ENCODE measurements at regions not wholly inside any gene's neighbourhood (a gene's known extent, or its start where the extent isn't known, plus 50 kb on each side); places are given as distances from the start of the nearest gene placed in this dataset.

DNA sequence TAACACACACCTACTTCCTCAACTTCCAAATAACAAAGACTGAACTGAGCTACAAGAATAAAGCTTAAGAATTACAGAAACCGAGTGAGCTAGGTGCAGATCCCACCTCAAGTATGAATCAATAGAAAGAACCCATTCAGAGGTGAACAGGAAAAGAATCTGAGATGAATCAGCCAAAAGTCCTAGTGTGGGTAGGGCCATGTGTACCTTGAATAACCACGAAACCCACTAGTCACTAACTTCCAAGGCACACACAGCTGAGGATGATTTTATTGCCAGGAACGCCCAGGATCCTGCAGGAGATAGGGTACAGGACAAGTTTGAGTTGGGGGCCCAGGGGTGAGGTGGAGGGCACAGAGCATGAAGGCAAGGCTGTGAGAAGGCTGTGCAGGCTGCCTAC lies 99.7 kb upstream of the REG3A start:
- TF ChIP-seq EP300 (IDR thresholded peaks at IDR 0.05) (no peak), POLR2A (IDR thresholded peaks at IDR 0.05; ENCODE audit: low read depth) (no peak), POLR2AphosphoS5 (IDR thresholded peaks at IDR 0.05) (no peak)
- TF ChIP-seq, protein P1, sequence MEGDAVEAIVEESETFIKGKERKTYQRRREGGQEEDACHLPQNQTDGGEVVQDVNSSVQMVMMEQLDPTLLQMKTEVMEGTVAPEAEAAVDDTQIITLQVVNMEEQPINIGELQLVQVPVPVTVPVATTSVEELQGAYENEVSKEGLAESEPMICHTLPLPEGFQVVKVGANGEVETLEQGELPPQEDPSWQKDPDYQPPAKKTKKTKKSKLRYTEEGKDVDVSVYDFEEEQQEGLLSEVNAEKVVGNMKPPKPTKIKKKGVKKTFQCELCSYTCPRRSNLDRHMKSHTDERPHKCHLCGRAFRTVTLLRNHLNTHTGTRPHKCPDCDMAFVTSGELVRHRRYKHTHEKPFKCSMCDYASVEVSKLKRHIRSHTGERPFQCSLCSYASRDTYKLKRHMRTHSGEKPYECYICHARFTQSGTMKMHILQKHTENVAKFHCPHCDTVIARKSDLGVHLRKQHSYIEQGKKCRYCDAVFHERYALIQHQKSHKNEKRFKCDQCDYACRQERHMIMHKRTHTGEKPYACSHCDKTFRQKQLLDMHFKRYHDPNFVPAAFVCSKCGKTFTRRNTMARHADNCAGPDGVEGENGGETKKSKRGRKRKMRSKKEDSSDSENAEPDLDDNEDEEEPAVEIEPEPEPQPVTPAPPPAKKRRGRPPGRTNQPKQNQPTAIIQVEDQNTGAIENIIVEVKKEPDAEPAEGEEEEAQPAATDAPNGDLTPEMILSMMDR (IDR thresholded peaks at IDR 0.05): no peak
- DNase-seq (ENCODE audit: extremely low spot score): peak; percentile 85
- Histone ChIP-seq H3K4me3 (no peak overlapping the region), H3K36me3 (no peaks in the 10 kb centered on the region), H3K27ac (replicated peaks in 1 of 4) (no peak overlapping the region), H3K9me3 (no peaks in the 10 kb centered on the region), H3K27me3 (no peaks in the 10 kb centered on the region), H3K4me1 (no peaks in the 10 kb centered on the region)
- intact Hi-C loops (cut with DNase I): no loop called here
- 71% methylated on average over 3 of the region's 3 CpGs for WGBS

DNA sequence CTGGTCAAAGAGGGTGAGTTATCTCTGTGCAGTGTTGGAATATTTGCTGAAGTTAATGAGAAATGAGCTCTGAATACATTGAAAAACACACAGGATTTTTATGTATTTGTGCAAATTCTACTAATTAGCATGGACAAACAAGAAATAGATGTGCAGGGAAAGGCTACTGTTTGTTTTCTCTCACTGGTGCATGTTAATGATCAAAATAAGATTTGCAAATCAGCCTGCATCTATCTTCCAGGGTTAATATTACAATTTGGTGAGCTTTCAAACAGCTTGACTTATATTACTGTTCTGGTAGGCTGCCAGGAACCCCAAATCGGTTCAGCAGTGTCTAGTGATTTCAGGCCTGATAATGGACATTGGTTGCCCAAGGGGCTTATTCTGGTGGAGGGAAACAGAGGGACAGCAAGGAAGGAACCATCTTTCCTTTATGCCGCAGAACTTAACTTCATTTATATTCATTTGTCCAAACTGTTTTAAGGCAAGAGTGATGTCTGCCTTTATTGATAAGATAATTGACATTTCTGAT lies 93.8 kb upstream of the REG3A start:
- H3K9me3 ChIP-seq: no peaks in the 10 kb centered on the region
- DNase-seq (ENCODE audit: extremely low spot score): peak; percentile 29
- H3K27ac ChIP-seq (replicated peaks in 1 of 4): no peak overlapping the region
- H3K4me1 ChIP-seq: no peaks in the 10 kb centered on the region
- no peaks in the 10 kb centered on the region for H3K27me3 ChIP-seq
- WGBS: 64% methylated on average over 2 of the region's 2 CpGs
- no peak overlapping the region for H3K4me3 ChIP-seq
- intact Hi-C loops (cut with DNase I): no loop called here
- no peaks in the 10 kb centered on the region for H3K36me3 ChIP-seq
- TF ChIP-seq POLR2AphosphoS5 (IDR thresholded peaks at IDR 0.05) (no peak), EP300 (IDR thresholded peaks at IDR 0.05) (no peak), POLR2A (IDR thresholded peaks at IDR 0.05; ENCODE audit: low read depth) (no peak)
- TF ChIP-seq, protein P1 (IDR thresholded peaks at IDR 0.05): no peak

DNA sequence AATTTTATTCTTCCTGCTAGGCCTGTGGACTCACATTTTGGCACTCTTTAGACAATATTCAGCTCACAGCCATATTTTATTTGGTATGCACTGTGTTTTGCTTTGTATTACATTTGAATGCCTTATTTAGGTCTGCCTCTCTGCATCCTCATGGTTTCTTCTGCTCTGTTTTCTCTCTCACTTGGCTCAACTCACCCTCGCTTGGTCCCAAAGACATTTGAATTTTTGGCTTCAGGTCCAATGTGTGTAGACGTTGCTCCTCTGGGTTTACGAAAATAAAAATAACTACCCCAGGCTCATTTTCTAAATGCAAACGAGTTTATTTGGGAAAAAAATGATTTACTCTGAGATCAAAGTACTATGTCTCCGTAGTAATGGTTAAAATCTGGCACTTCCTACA lies 91.1 kb upstream of the REG3A start:
- 77% methylated on average over 5 of the region's 5 CpGs for WGBS
- H3K9me3 ChIP-seq: no peaks in the 10 kb centered on the region
- DNase-seq (ENCODE audit: extremely low spot score): no peak

DNA sequence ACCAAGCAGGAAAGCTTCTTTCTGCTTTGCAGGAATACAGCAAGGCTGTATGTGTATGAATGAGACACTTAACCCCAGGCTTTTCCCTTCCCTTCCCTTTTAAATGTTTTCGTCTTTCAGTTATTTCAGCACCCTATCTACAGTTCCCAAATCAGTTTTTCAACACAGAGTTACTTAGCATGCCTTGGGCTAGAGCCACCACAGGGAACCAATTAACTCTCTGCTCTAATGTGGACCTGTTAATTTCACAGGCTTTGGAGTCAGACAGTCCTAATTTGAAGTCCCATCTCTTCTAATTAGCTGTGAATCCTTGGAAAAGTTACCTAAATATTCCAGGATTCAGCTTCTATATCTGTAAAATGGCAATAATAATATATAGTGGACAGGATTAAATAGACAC lies 89.2 kb upstream of the REG3A start:
- H3K27ac ChIP-seq (replicated peaks in 1 of 4): no peak overlapping the region
- H3K4me3 ChIP-seq: no peak overlapping the region
- H3K36me3 ChIP-seq: no peaks in the 10 kb centered on the region
- DNase-seq (ENCODE audit: extremely low spot score): no peak
- no peaks in the 10 kb centered on the region for H3K4me1 ChIP-seq
- no peaks in the 10 kb centered on the region for H3K9me3 ChIP-seq
- intact Hi-C loops (cut with DNase I): no loop called here
- H3K27me3 ChIP-seq: no peaks in the 10 kb centered on the region
- TF ChIP-seq, protein P1 (IDR thresholded peaks at IDR 0.05): no peak
- no peak for TF ChIP-seq POLR2A (IDR thresholded peaks at IDR 0.05; ENCODE audit: low read depth)
- no peak for TF ChIP-seq POLR2AphosphoS5 (IDR thresholded peaks at IDR 0.05)
- TF ChIP-seq EP300 (IDR thresholded peaks at IDR 0.05): no peak
- 63% methylated on average over 1 of the region's 1 CpG for WGBS

More for the DNA sequence above, 91.1 kb upstream of the REG3A start:
- Histone ChIP-seq H3K27me3 (no peaks in the 10 kb centered on the region), H3K36me3 (no peaks in the 10 kb centered on the region), H3K4me3 (no peak overlapping the region), H3K4me1 (no peaks in the 10 kb centered on the region), H3K27ac (replicated peaks in 1 of 4) (no peak overlapping the region)
- intact Hi-C loops (cut with DNase I): no loop called here
- TF ChIP-seq EP300 (IDR thresholded peaks at IDR 0.05) (no peak), POLR2AphosphoS5 (IDR thresholded peaks at IDR 0.05) (no peak), POLR2A (IDR thresholded peaks at IDR 0.05; ENCODE audit: low read depth) (no peak)
- TF ChIP-seq, protein P1 (IDR thresholded peaks at IDR 0.05): no peak

DNA sequence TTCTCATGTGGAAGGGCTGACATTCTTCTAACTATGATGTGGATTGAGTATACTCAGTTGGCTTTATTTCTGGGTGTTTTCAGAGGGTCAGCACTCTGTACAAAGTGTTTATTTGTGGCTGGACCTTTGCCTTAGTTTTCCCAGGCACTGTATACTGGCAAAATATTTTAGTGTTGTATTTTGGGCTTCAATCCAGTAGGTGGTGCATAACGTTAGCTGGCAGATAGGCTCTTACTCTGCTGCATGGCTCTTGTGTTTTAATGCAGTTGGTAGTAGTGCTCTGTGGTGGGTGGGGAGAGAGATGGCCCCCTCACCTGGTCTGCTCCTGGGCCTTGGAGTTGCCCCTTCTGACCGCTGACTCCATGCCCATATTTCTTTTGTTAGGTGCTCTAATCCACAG lies 75.6 kb upstream of the REG3A start:
- Histone ChIP-seq H3K9me3 (no peaks in the 10 kb centered on the region), H3K36me3 (no peaks in the 10 kb centered on the region), H3K4me3 (no peak overlapping the region), H3K4me1 (no peaks in the 10 kb centered on the region), H3K27me3 (no peaks in the 10 kb centered on the region), H3K27ac (replicated peaks in 1 of 4) (no peak overlapping the region)
- peak; percentile 50 for DNase-seq (ENCODE audit: extremely low spot score)
- 47% methylated on average over 2 of the region's 2 CpGs for WGBS
- intact Hi-C loops (cut with DNase I): no loop called here
- TF ChIP-seq, protein P1 (IDR thresholded peaks at IDR 0.05): no peak
- no peak for TF ChIP-seq POLR2AphosphoS5 (IDR thresholded peaks at IDR 0.05)
- no peak for TF ChIP-seq EP300 (IDR thresholded peaks at IDR 0.05)
- no peak for TF ChIP-seq POLR2A (IDR thresholded peaks at IDR 0.05; ENCODE audit: low read depth)

Measured in esophagus muscularis mucosa (tissue), 4 donors.